Cardiac fibroblast (primary cell): ENCODE measurements at regions not wholly inside any gene's neighbourhood (a gene's known extent, or its start where the extent isn't known, plus 50 kb on each side); places are given as distances from the start of the nearest gene placed in this dataset.
A peak's percentile ranks its signal among the peaks of the same experiment; 100 is the strongest.

ENCODE experiments used
- DNase-seq, 2 donors: peaks; one replicate each; pipeline versions ENCODE4 v3.0.0 to v3.0.0-alpha.2; 2010; ENCODE audit warnings: low read depth in 2 of 2
- H3K4me3 ChIP-seq, 2 donors: replicated peaks in 1 of 2; 1 replicate in 1 of 2; 2 replicates in 1 of 2; pipeline ENCODE4 v1.5.1; 2011; ENCODE audit warnings: low read depth in 2 of 2, low read length in 2 of 2, mild to moderate bottlenecking in 2 of 2, moderate library complexity in 1 of 2
- CTCF ChIP-seq: IDR thresholded peaks from one replicate; pipeline ENCODE4 v1.5.1; 2011; ENCODE audit warnings: low read depth, mild to moderate bottlenecking, low read length, inconsistent platforms

- DNase-seq: peak in 1 of 2 donors; percentile 1
- no peak for TF ChIP-seq CTCF
- H3K4me3 ChIP-seq: no peak overlapping the region
These were observed 131.8 kb downstream of the FAM204A start for GRCh38 chr10:118210276-118210675.

GRCh38 chr10:118209215-118209614 lies 132.9 kb downstream of the FAM204A start:
- no peak overlapping the region for H3K4me3 ChIP-seq
- no peak for DNase-seq
- no peak for TF ChIP-seq CTCF

DNA sequence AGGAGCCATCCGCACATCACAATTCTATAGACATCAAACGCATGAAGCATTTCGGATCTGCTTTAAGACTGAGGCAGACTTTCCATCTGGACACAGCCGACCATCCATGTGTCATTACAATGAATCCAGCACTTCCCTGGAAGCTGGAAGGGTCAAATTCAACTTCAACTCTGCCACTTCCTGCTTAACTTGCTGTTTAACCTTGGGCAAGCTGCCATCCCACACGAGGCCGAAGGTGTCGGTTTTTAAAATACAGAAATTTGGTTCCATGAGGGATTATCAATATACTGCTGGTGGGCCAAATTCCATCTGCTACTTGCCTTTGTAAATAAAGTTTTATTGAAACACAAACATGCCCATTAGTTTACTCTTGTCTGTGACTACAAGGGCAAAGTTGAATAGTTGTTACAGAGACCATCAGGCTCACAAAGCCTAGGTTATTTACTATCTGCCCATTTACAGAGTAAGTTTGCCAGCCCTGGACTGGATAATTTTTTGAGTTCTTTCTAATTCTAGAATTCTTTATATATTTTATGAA lies 134.6 kb downstream of the FAM204A start:
- DNase-seq: no peak
- H3K4me3 ChIP-seq: no peak overlapping the region
- TF ChIP-seq CTCF: no peak

DNA sequence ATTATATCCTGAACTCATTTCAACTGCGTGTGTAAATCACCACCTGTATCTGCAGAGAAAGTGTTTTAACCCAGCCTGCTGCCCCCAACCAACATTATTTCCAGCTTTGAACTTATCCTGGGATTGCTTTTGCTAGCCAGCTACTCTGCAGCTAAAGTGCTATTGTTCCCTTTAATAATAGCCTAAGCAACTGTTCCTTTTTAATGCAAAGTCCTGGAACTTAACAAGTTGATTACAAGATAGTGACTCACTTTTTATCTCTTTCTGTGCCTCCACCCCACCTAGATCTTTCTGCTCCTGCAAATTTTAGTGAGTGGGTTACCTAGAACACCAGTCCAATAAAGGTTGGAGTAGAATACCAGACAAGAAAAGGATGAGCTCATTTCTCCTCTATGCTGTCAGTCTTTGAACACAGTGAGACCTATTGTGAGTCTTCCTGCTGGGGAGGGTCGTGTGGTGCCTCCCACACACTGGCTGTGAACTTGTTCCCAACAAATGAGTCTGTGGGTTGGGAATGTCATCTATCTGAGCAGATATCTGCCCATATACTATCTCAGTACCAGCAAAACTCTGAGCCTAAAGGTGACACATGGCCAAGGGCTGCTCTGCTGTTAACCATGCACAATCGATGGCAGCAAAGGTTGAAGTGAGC lies 137.7 kb downstream of the FAM204A start:
- no peak for TF ChIP-seq CTCF
- no peak for DNase-seq
- H3K4me3 ChIP-seq: no peak overlapping the region

GRCh38 chr10:118203461-118203860 lies 138.7 kb downstream of the FAM204A start:
- no peak for TF ChIP-seq CTCF
- DNase-seq: no peak
- H3K4me3 ChIP-seq: no peak overlapping the region

DNA sequence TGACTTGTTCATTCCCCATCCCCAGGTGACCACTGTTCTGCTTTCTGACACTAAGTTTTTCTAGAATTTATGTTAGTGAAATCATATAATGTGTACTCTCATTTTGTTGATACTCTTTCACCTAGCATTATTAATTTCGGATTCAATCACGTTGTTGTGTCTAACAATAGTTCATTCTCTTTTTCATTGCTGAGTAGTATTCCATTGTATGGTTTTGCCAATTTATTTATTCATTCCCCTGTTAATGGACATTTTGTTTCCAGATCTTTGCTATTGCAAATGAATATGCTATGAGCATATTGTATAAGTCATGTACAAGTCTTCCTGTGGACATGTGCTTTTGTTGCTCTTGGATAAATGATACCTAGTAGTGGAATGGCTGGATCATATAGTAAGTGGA lies 146.4 kb downstream of the FAM204A start:
- H3K4me3 ChIP-seq: no peak overlapping the region
- no peak for TF ChIP-seq CTCF
- DNase-seq: no peak

GRCh38 chr10:118193642-118194041 lies 146.9 kb upstream of the RAB11FIP2 start:
- no peak for TF ChIP-seq CTCF
- DNase-seq: no peak
- no peak overlapping the region for H3K4me3 ChIP-seq
